HG02981 (cell line): ENCODE measurements at regions not wholly inside any gene's neighbourhood (a gene's known extent, or its start where the extent isn't known, plus 50 kb on each side); places are given as distances from the start of the nearest gene placed in this dataset.
A peak's percentile ranks its signal among the peaks of the same experiment; 100 is the strongest.
"Not testable (repeated sequence)": the region's sequence is repeated elsewhere in the genome, so short reads cannot be mapped to it uniquely, and the experiment has no call there.

Experiments
- ATAC-seq: cut with Tn5 transposase; IDR thresholded peaks from one replicate; pipeline ENCODE4 v1.9.1; 2021; ENCODE audit warnings: mild to moderate bottlenecking, moderate library complexity; ENCODE audit not compliant: unreplicated experiment

- not testable (repeated sequence) for ATAC-seq
These were observed 51.1 kb downstream of the NBPF8 start for GRCh38 chr1:120465900-120466299.

GRCh38 chr1:120477663-120478062 is 62.8 kb downstream of the NBPF8 start:
- not testable (repeated sequence) for ATAC-seq

GRCh38 chr1:120478400-120478799 is 63.6 kb downstream of the NBPF8 start:
- ATAC-seq = not testable (repeated sequence)

- not testable (repeated sequence) for ATAC-seq
These were observed 72.7 kb downstream of the NBPF8 start for GRCh38 chr1:120487542-120487941.

GRCh38 chr1:120489217-120489616 is 74.4 kb downstream of the NBPF8 start:
- not testable (repeated sequence) for ATAC-seq

GRCh38 chr1:120497145-120497544 is 82.3 kb downstream of the NBPF8 start:
- ATAC-seq = not testable (repeated sequence)

GRCh38 chr1:120503284-120503683 is 88.4 kb downstream of the NBPF8 start:
- ATAC-seq = not testable (repeated sequence)

- not testable (repeated sequence) for ATAC-seq
These were observed 91.5 kb downstream of the NBPF8 start for GRCh38 chr1:120506352-120506751.

GRCh38 chr1:120508351-120508750 is 93.5 kb downstream of the NBPF8 start:
- not testable (repeated sequence) for ATAC-seq

GRCh38 chr1:120509258-120509657 is 94.4 kb downstream of the NBPF8 start:
- ATAC-seq = not testable (repeated sequence)

- not testable (repeated sequence) for ATAC-seq
These were observed 98.3 kb downstream of the NBPF8 start for GRCh38 chr1:120513099-120513498.

- not testable (repeated sequence) for ATAC-seq
These were observed 98.7 kb downstream of the NBPF8 start for GRCh38 chr1:120513531-120513930.

- not testable (repeated sequence) for ATAC-seq
These were observed 104.4 kb downstream of the NBPF8 start for GRCh38 chr1:120519196-120519595.

GRCh38 chr1:120524416-120524815 is 109.6 kb downstream of the NBPF8 start:
- ATAC-seq = not testable (repeated sequence)

GRCh38 chr1:120525386-120525785 is 110.6 kb downstream of the NBPF8 start:
- not testable (repeated sequence) for ATAC-seq

GRCh38 chr1:120529475-120530089 is 114.7 kb downstream of the NBPF8 start:
- not testable (repeated sequence) for ATAC-seq

- not testable (repeated sequence) for ATAC-seq
These were observed 116.6 kb downstream of the NBPF8 start for GRCh38 chr1:120531455-120531854.

- ATAC-seq = peak; percentile 59
These were observed 119.7 kb downstream of the NBPF8 start for GRCh38 chr1:120534361-120535047.

GRCh38 chr1:120535052-120535451 is 120.2 kb downstream of the NBPF8 start:
- ATAC-seq = peak; percentile 74

GRCh38 chr1:120541394-120541793 is 126.6 kb downstream of the NBPF8 start:
- ATAC-seq = not testable (repeated sequence)

GRCh38 chr1:120542365-120542764 is 127.5 kb downstream of the NBPF8 start:
- not testable (repeated sequence) for ATAC-seq

GRCh38 chr1:120542940-120543339 is 128.1 kb downstream of the NBPF8 start:
- ATAC-seq = not testable (repeated sequence)
